SJCRH30 (cell line): ENCODE measurements at regions not wholly inside any gene's neighbourhood (a gene's known extent, or its start where the extent isn't known, plus 50 kb on each side); places are given as distances from the start of the nearest gene placed in this dataset.
"Not testable (repeated sequence)": the region's sequence is repeated elsewhere in the genome, so short reads cannot be mapped to it uniquely, and the experiment has no call there.

ENCODE experiments used
- DNase-seq, 2 experiments: peaks; one replicate each; pipeline ENCODE4 v3.0.0-alpha.2; 2015 to 2020
- H3K27ac ChIP-seq: fragments of 250-450 bp; sonication (Bioruptor Pico); 2 replicates; pipeline ENCODE4 v1.5.1; 2020; ENCODE audit warnings: mild to moderate bottlenecking, moderate library complexity
- H3K27me3 ChIP-seq: fragments of 250-450 bp; sonication (Bioruptor Pico); 2 replicates; pipeline ENCODE4 v1.5.1; 2020; ENCODE audit warnings: mild to moderate bottlenecking, moderate library complexity
- H3K36me3 ChIP-seq: fragments of 250-450 bp; sonication (Bioruptor Pico); 2 replicates; pipeline ENCODE4 v1.5.1; 2020; ENCODE audit warnings: mild to moderate bottlenecking, moderate library complexity
- H3K4me1 ChIP-seq: fragments of 250-450 bp; sonication (Bioruptor Pico); 2 replicates; pipeline ENCODE4 v1.5.1; 2020; ENCODE audit warnings: mild to moderate bottlenecking, moderate library complexity
- H3K4me3 ChIP-seq: fragments of 250-450 bp; sonication (Bioruptor Pico); 2 replicates; pipeline ENCODE4 v1.5.1; 2020; ENCODE audit warnings: mild to moderate bottlenecking, moderate library complexity
- H3K9me3 ChIP-seq: fragments of 250-450 bp; sonication (Bioruptor Pico); replicated peaks from 2 replicates; pipeline ENCODE4 v1.5.1; 2020; ENCODE audit warnings: mild to moderate bottlenecking, moderate library complexity

GRCh38 chr13:55087085-55087484, 2053.6 kb upstream of the PRR20A start:
- H3K4me3 ChIP-seq: no peak overlapping the region
- H3K4me1 ChIP-seq: no peaks in the 10 kb centered on the region
- no peak overlapping the region for H3K27ac ChIP-seq
- no peak for DNase-seq
- no peaks in the 10 kb centered on the region for H3K27me3 ChIP-seq
- H3K9me3 ChIP-seq: no peaks in the 10 kb centered on the region
- H3K36me3 ChIP-seq: no peaks in the 10 kb centered on the region

- H3K9me3 ChIP-seq: no peaks in the 10 kb centered on the region
- DNase-seq: no peak
Observed at GRCh38 chr13:55090612-55091011, 2050.1 kb upstream of the PRR20A start.

DNA sequence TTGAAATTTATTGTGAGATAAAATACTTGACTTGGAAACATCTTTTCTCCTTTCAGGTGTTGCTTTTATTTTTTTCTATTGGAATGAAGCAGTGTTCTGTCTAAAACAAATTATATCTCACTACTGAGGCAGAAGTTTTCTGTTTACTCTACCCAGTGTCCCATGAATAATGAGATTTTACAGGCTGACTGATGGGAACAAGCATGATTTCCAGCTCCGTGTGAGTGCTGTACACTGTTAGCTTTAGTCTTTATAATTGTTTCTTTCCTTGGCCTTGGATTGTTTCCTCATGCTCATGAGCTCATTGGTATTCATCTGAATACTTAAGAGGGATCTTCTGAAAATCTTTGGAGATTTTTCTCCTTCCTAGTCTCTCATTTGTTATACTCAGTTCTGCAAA, 2049.5 kb upstream of the PRR20A start:
- Histone ChIP-seq H3K4me3 (no peak overlapping the region), H3K27me3 (no peaks in the 10 kb centered on the region), H3K9me3 (no peaks in the 10 kb centered on the region), H3K36me3 (no peaks in the 10 kb centered on the region), H3K4me1 (no peaks in the 10 kb centered on the region), H3K27ac (no peak overlapping the region)
- DNase-seq: no peak

More at GRCh38 chr13:55090612-55091011, 2050.1 kb upstream of the PRR20A start:
- H3K4me1 ChIP-seq: no peaks in the 10 kb centered on the region
- H3K27me3 ChIP-seq: no peaks in the 10 kb centered on the region
- H3K27ac ChIP-seq: no peak overlapping the region
- no peak overlapping the region for H3K4me3 ChIP-seq
- H3K36me3 ChIP-seq: no peaks in the 10 kb centered on the region

GRCh38 chr13:55106509-55106908, 2034.2 kb upstream of the PRR20A start:
- no peak overlapping the region for H3K4me3 ChIP-seq
- no peaks in the 10 kb centered on the region for H3K4me1 ChIP-seq
- H3K27ac ChIP-seq: no peak overlapping the region
- DNase-seq: no peak
- H3K9me3 ChIP-seq: no peaks in the 10 kb centered on the region
- no peaks in the 10 kb centered on the region for H3K27me3 ChIP-seq
- H3K36me3 ChIP-seq: no peaks in the 10 kb centered on the region

DNA sequence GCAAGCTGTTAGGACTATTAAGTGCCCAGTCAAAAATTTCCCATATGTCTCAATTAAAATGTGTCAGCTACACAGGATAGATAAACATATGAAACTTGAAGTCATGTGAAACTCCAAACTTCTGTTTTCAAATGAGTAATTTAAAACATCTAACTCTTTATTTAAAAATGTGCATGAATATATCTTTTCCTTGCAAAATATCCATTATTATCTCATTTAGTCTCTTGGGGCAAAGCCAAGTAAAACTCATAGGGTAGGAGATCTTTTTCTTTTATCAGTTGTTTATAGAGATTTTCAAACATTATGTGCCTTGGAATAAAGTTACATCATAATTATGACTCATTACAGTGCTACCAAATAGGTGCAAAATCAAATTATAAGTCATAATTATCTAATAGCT, 2020.1 kb upstream of the PRR20A start:
- no peak for DNase-seq
- Histone ChIP-seq H3K4me1 (no peaks in the 10 kb centered on the region), H3K27me3 (no peaks in the 10 kb centered on the region), H3K9me3 (no peaks in the 10 kb centered on the region), H3K4me3 (no peak overlapping the region), H3K27ac (no peak overlapping the region), H3K36me3 (no peaks in the 10 kb centered on the region)

GRCh38 chr13:55155046-55155445, 1985.7 kb upstream of the PRR20A start:
- H3K4me1 ChIP-seq: peaks cover 17% of the 10 kb centered on the region

DNA sequence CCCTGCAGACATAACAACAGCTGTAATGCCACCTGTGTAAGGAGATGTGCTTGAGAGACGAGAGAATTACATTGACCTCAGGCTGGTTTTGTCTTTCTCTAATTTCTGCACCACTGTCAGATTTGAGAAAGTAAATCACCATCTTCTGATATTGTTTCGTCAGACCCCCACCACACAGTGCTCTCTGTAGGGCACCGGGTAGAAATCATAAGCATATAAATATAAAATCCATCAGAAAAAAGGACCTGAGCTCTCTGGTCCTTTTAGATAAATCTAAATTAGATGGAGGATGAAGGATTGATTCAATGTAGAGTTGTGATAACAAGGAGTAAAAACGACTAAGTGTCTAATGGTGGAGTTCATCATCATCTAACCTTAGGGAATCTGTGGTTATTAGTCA, 1981.0 kb upstream of the PRR20A start:
- Histone ChIP-seq H3K4me3 (no peak overlapping the region), H3K36me3 (no peaks in the 10 kb centered on the region), H3K4me1 (peaks cover 6% of the 10 kb centered on the region), H3K9me3 (no peaks in the 10 kb centered on the region), H3K27me3 (no peaks in the 10 kb centered on the region), H3K27ac (no peak overlapping the region)
- DNase-seq: peak in 1 of 2 experiments; percentile 46

More at GRCh38 chr13:55155046-55155445, 1985.7 kb upstream of the PRR20A start:
- no peak overlapping the region for H3K4me3 ChIP-seq
- DNase-seq: peak in 1 of 2 experiments; percentile 69
- H3K27me3 ChIP-seq: no peaks in the 10 kb centered on the region
- no peaks in the 10 kb centered on the region for H3K9me3 ChIP-seq
- no peaks in the 10 kb centered on the region for H3K36me3 ChIP-seq
- peak overlapping the region; percentile 12; the same call in 1 of the 2 replicates for H3K27ac ChIP-seq

GRCh38 chr13:55160867-55161266, 1979.9 kb upstream of the PRR20A start:
- DNase-seq: peak in 1 of 2 experiments; percentile 21
- Histone ChIP-seq H3K27me3 (no peaks in the 10 kb centered on the region), H3K27ac (no peak overlapping the region), H3K9me3 (no peaks in the 10 kb centered on the region), H3K4me3 (no peak overlapping the region), H3K4me1 (no peaks in the 10 kb centered on the region; the same call in 1 of the 2 replicates), H3K36me3 (no peaks in the 10 kb centered on the region)

GRCh38 chr13:55178582-55178981, 1962.1 kb upstream of the PRR20A start:
- H3K4me1 ChIP-seq, DNase-seq, H3K9me3 ChIP-seq: not testable (repeated sequence)

GRCh38 chr13:55190996-55191395, 1949.7 kb upstream of the PRR20A start:
- Histone ChIP-seq H3K27ac (no peak overlapping the region), H3K36me3 (no peaks in the 10 kb centered on the region), H3K9me3 (no peaks in the 10 kb centered on the region; the same call in 1 of the 2 replicates), H3K4me1 (no peaks in the 10 kb centered on the region), H3K4me3 (no peak overlapping the region), H3K27me3 (no peaks in the 10 kb centered on the region)
- no peak for DNase-seq

More at GRCh38 chr13:55178582-55178981, 1962.1 kb upstream of the PRR20A start:
- not testable (repeated sequence) for H3K27me3 ChIP-seq, H3K4me3 ChIP-seq, H3K36me3 ChIP-seq, H3K27ac ChIP-seq

- Histone ChIP-seq H3K36me3 (no peaks in the 10 kb centered on the region), H3K27ac (no peak overlapping the region), H3K4me1 (no peaks in the 10 kb centered on the region), H3K27me3 (no peaks in the 10 kb centered on the region), H3K9me3 (no peaks in the 10 kb centered on the region), H3K4me3 (no peak overlapping the region)
- peak; percentile 4 to 30 for DNase-seq
Observed at GRCh38 chr13:55199134-55199533, 1941.6 kb upstream of the PRR20A start.

DNA sequence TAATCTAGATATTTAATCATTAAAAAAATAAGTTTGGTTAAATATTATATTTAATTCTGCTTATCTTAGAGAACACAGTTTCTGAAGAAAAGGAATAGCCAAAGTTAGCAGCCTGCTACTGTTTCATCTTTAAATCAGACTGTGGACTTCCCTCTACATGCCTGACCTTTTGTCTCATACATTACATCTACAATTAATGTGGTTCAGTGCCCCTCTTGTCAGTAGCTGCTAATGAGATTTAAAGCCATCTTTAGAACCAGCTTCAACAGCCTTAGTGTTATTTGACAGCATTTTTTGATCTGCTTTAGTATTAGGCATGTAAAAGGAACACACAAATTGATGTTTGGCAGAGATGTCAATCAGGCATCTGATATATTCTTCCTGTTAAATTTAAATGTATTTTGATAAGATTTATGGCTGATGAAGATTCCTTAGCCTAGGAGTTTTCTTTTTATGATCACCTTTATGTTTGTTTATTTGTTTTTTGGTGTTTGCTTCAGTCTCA, 1925.8 kb upstream of the PRR20A start:
- Histone ChIP-seq H3K36me3 (no peaks in the 10 kb centered on the region), H3K27me3 (no peaks in the 10 kb centered on the region), H3K4me1 (no peaks in the 10 kb centered on the region), H3K27ac (no peak overlapping the region), H3K9me3 (no peaks in the 10 kb centered on the region), H3K4me3 (no peak overlapping the region)
- DNase-seq: no peak

GRCh38 chr13:55219538-55219937, 1921.2 kb upstream of the PRR20A start:
- Histone ChIP-seq H3K4me1 (no peaks in the 10 kb centered on the region), H3K27me3 (no peaks in the 10 kb centered on the region), H3K4me3 (no peak overlapping the region), H3K36me3 (no peaks in the 10 kb centered on the region), H3K27ac (no peak overlapping the region), H3K9me3 (no peaks in the 10 kb centered on the region)
- no peak for DNase-seq

DNA sequence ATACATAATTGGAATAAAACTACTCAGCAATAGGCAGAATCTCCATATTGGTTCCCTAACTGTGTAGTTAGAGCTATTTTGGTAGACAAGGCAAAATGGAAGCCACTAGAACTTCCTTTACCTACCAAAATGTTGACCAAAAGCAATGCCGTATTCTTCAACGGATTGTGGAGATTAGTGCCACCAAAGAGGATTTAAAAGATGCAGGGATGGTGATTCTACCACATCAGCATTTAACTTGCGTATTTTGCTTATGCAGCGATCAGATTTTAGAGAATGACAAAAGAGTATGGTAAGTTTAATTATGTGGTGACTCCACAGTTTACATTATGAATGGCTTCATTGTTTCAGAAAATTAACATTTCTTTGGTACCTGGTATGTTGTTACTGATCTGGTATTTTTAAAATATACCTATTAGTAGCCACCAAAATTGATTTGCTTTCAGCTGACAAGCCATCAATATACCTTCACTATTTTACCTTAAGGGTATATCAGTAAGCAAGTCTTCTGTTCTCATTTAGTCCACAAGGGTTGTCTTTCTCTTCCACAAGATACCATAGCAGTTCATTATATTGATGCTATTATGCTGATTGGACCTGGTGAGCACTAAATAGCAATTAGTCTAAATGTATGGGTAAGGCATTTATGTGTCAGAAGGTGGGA, 1910.7 kb upstream of the PRR20A start:
- Histone ChIP-seq H3K9me3 (no peaks in the 10 kb centered on the region), H3K36me3 (no peaks in the 10 kb centered on the region), H3K4me3 (no peak overlapping the region), H3K4me1 (peaks cover 10% of the 10 kb centered on the region), H3K27me3 (no peaks in the 10 kb centered on the region), H3K27ac (no peak overlapping the region)
- no peak for DNase-seq

GRCh38 chr13:55230570-55230908, 1910.2 kb upstream of the PRR20A start:
- H3K9me3 ChIP-seq: no peaks in the 10 kb centered on the region
- peaks cover 10% of the 10 kb centered on the region for H3K4me1 ChIP-seq
- no peaks in the 10 kb centered on the region for H3K27me3 ChIP-seq

GRCh38 chr13:55234311-55234710, 1906.4 kb upstream of the PRR20A start:
- Histone ChIP-seq H3K4me3 (no peak overlapping the region), H3K9me3 (no peaks in the 10 kb centered on the region), H3K4me1 (no peaks in the 10 kb centered on the region), H3K27ac (no peak overlapping the region), H3K27me3 (no peaks in the 10 kb centered on the region), H3K36me3 (no peaks in the 10 kb centered on the region)
- no peak for DNase-seq

More at GRCh38 chr13:55230570-55230908, 1910.2 kb upstream of the PRR20A start:
- no peak overlapping the region for H3K27ac ChIP-seq
- DNase-seq: peak in 1 of 2 experiments; percentile 8
- no peak overlapping the region for H3K4me3 ChIP-seq
- H3K36me3 ChIP-seq: no peaks in the 10 kb centered on the region
